ENCODE measurements at regions not wholly inside any gene's neighbourhood (a gene's known extent, or its start where the extent isn't known, plus 50 kb on each side); places are given as distances from the start of the nearest gene placed in this dataset.

DNA sequence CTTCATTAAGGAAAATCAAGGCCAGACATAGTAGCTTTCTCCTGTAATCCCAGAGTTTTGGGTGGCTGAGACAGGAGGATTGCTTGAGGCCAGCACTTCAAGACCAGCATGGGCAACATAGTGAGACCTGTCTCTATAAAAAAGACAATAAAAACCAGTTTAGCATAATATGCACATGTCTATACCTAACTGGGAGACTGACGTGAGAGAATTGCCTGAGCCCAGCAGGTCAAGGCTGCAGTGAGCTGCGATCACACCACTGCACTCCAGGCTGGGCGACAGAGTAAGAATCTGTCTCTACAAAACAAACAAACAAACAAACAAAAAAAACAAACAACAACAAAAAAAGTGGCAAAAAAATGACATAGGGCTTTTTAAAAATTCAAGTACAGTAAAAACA, 820.8 kb downstream of the MTRR start:
- H3K79me2 ChIP-seq (replicated peaks; ENCODE audit: insufficient read depth, low read length): no peaks in the 10 kb centered on the region
- TF ChIP-seq MXI1 (conservative IDR thresholded peaks at IDR 0.05; ENCODE audit: poor library complexity, severe bottlenecking) (no peak), RAD21 (conservative IDR thresholded peaks at IDR 0.05) (no peak), EP300 (conservative IDR thresholded peaks at IDR 0.05; ENCODE audit: poor library complexity, severe bottlenecking) (no peak)
- TF ChIP-seq, protein P1, sequence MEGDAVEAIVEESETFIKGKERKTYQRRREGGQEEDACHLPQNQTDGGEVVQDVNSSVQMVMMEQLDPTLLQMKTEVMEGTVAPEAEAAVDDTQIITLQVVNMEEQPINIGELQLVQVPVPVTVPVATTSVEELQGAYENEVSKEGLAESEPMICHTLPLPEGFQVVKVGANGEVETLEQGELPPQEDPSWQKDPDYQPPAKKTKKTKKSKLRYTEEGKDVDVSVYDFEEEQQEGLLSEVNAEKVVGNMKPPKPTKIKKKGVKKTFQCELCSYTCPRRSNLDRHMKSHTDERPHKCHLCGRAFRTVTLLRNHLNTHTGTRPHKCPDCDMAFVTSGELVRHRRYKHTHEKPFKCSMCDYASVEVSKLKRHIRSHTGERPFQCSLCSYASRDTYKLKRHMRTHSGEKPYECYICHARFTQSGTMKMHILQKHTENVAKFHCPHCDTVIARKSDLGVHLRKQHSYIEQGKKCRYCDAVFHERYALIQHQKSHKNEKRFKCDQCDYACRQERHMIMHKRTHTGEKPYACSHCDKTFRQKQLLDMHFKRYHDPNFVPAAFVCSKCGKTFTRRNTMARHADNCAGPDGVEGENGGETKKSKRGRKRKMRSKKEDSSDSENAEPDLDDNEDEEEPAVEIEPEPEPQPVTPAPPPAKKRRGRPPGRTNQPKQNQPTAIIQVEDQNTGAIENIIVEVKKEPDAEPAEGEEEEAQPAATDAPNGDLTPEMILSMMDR (IDR thresholded peaks at IDR 0.05; ENCODE audit: poor library complexity, severe bottlenecking): no peak
- H3K4me3 ChIP-seq (ENCODE audit: low read length): no peak overlapping the region
- H3K27me3 ChIP-seq (ENCODE audit: insufficient read depth, low read depth, low read length): no peaks in the 10 kb centered on the region
- no peaks in the 10 kb centered on the region for H3F3A ChIP-seq (ENCODE audit: insufficient read depth, low read length, poor library complexity, severe bottlenecking)
- no peak overlapping the region for H3K4me2 ChIP-seq (ENCODE audit: low read length)
- H3K9me2 ChIP-seq (ENCODE audit: insufficient read depth, low read length): no peaks in the 10 kb centered on the region
- no peak overlapping the region for H3K9ac ChIP-seq (ENCODE audit: low read length)
- H3K36me3 ChIP-seq (ENCODE audit: insufficient read depth, low read length): no peaks in the 10 kb centered on the region
- no peak overlapping the region for H2AFZ ChIP-seq (ENCODE audit: low read depth, low read length)
- H3K9me3 ChIP-seq (ENCODE audit: low read length): no peaks in the 10 kb centered on the region
- H3K27ac ChIP-seq (ENCODE audit: low read length): no peak overlapping the region
- H4K20me1 ChIP-seq (ENCODE audit: insufficient read depth): no peaks in the 10 kb centered on the region

DNA sequence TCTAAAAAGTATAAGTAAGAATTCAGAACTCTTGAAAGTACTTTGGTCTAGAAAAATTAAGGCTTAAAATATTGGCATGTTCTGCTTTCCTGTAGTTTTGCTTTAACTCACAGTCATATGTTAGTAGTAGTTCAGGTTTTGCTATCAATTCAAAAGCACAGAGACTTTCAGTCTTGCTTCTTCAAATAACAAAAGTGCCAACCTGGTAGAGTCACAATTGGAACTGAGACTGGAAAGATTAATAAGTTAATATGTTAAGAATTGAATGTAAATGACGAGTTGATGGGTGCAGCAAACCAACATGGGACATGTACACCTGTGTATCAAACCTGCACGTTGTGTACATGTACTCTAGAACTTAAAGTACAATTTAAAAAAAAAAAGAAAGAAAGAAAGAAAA, 822.3 kb downstream of the MTRR start:
- H3K27ac ChIP-seq (ENCODE audit: low read length): no peak overlapping the region
- H3K9me3 ChIP-seq (ENCODE audit: low read length): no peaks in the 10 kb centered on the region
- no peaks in the 10 kb centered on the region for H3K79me2 ChIP-seq (replicated peaks; ENCODE audit: insufficient read depth, low read length)
- TF ChIP-seq, protein P2, sequence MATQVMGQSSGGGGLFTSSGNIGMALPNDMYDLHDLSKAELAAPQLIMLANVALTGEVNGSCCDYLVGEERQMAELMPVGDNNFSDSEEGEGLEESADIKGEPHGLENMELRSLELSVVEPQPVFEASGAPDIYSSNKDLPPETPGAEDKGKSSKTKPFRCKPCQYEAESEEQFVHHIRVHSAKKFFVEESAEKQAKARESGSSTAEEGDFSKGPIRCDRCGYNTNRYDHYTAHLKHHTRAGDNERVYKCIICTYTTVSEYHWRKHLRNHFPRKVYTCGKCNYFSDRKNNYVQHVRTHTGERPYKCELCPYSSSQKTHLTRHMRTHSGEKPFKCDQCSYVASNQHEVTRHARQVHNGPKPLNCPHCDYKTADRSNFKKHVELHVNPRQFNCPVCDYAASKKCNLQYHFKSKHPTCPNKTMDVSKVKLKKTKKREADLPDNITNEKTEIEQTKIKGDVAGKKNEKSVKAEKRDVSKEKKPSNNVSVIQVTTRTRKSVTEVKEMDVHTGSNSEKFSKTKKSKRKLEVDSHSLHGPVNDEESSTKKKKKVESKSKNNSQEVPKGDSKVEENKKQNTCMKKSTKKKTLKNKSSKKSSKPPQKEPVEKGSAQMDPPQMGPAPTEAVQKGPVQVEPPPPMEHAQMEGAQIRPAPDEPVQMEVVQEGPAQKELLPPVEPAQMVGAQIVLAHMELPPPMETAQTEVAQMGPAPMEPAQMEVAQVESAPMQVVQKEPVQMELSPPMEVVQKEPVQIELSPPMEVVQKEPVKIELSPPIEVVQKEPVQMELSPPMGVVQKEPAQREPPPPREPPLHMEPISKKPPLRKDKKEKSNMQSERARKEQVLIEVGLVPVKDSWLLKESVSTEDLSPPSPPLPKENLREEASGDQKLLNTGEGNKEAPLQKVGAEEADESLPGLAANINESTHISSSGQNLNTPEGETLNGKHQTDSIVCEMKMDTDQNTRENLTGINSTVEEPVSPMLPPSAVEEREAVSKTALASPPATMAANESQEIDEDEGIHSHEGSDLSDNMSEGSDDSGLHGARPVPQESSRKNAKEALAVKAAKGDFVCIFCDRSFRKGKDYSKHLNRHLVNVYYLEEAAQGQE (IDR thresholded peaks at IDR 0.05; ENCODE audit: borderline replicate concordance): no peak
- TF ChIP-seq RAD21 (conservative IDR thresholded peaks at IDR 0.05) (no peak), MXI1 (conservative IDR thresholded peaks at IDR 0.05; ENCODE audit: poor library complexity, severe bottlenecking) (no peak), TAF1 (IDR thresholded peaks at IDR 0.05; ENCODE audit: low read depth) (no peak), EP300 (conservative IDR thresholded peaks at IDR 0.05; ENCODE audit: poor library complexity, severe bottlenecking) (no peak), SMC3 (conservative IDR thresholded peaks at IDR 0.05; ENCODE audit: poor library complexity) (no peak), POLR2AphosphoS5 (IDR thresholded peaks at IDR 0.05) (no peak), EZH2 (IDR thresholded peaks at IDR 0.05; ENCODE audit: borderline replicate concordance, insufficient read depth, low read length, poor library complexity, severe bottlenecking) (no peak)
- TF ChIP-seq, protein P1 (IDR thresholded peaks at IDR 0.05; ENCODE audit: poor library complexity, severe bottlenecking): no peak
- H2AFZ ChIP-seq (ENCODE audit: low read depth, low read length): no peak overlapping the region
- H3K4me3 ChIP-seq (ENCODE audit: low read length): no peak overlapping the region
- H3K27me3 ChIP-seq (ENCODE audit: insufficient read depth, low read depth, low read length): no peaks in the 10 kb centered on the region
- no peaks in the 10 kb centered on the region for H3F3A ChIP-seq (ENCODE audit: insufficient read depth, low read length, poor library complexity, severe bottlenecking)
- no peaks in the 10 kb centered on the region for H4K20me1 ChIP-seq (ENCODE audit: insufficient read depth)
- H3K9me2 ChIP-seq (ENCODE audit: insufficient read depth, low read length): no peaks in the 10 kb centered on the region
- no peaks in the 10 kb centered on the region for H3K36me3 ChIP-seq (ENCODE audit: insufficient read depth, low read length)
- no peak overlapping the region for H3K9ac ChIP-seq (ENCODE audit: low read length)
- no peak overlapping the region for H3K4me2 ChIP-seq (ENCODE audit: low read length)

All from neural cell (in vitro differentiated cells).